IPS DF 4.7 (cell line): ENCODE measurements at regions not wholly inside any gene's neighbourhood (a gene's known extent, or its start where the extent isn't known, plus 50 kb on each side); places are given as distances from the start of the nearest gene placed in this dataset.

Source experiments
- DNase-seq: peaks from one replicate; pipeline ENCODE4 v3.0.0-alpha.2; 2013; ENCODE audit warnings: low spot score; ENCODE audit errors: extremely low read depth

- no peak for DNase-seq
Observed at GRCh38 chr5:74164725-74165235, 475.7 kb downstream of the ENC1 start.

GRCh38 chr5:74162524-74162923 lies 478.0 kb downstream of the ENC1 start:
- DNase-seq: no peak

DNA sequence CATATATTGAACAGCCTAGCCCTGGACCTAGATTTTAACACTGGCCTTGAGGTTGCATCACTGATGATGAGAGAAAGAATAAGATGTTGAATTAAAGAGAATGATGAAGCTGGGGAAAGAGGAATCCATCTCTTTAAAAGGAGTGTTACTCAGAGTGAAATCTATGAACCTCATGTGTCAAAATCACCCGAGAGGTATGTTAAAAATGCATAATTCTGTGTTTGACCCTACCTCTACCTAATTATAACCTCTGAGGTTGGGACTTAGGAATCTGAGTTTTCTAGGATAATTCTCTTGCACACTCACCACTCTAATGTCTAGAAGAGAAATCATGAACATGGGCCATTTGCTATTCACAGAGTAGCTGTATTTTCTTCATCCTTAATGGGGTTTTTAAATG lies 479.4 kb downstream of the ENC1 start:
- no peak for DNase-seq

- no peak for DNase-seq
Observed at GRCh38 chr5:74156728-74157383, 483.7 kb downstream of the ENC1 start.

- DNase-seq: no peak
Observed at GRCh38 chr5:74155501-74155900, 485.0 kb downstream of the ENC1 start.

GRCh38 chr5:74154526-74154925 lies 486.0 kb downstream of the ENC1 start:
- DNase-seq: no peak

GRCh38 chr5:74153255-74153790 lies 487.2 kb downstream of the ENC1 start:
- no peak for DNase-seq

DNA sequence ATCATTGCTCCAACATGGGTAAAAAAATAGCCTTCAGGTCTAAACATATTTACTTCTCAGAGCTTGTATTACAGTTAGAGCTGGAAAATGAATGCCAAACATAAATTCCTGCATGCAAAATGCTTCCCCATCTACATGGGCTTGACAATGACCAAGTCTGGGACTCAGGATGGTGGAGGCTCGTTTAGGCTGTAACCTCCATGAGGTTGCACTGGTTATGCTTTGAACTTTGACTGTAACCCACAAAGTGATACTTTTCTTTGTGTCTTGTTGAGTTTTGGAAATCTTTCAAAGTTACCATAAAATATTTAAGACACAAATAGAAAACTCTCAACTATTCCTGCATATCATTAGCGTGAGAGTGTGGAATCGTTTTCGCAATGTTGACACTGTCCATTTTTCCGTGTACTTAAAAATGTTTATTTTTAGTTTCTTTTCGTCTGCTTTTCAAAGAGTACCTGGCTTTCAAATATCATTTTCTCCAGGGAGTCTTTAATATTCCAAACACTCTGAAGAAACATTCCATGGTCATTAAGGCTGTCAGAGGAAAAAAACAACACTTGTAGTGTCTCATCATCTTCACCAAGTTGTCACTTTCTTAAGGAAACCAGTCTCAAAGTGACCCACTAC lies 487.8 kb downstream of the ENC1 start:
- DNase-seq: no peak

- no peak for DNase-seq
Observed at GRCh38 chr5:74152136-74152535, 488.4 kb downstream of the ENC1 start.

DNA sequence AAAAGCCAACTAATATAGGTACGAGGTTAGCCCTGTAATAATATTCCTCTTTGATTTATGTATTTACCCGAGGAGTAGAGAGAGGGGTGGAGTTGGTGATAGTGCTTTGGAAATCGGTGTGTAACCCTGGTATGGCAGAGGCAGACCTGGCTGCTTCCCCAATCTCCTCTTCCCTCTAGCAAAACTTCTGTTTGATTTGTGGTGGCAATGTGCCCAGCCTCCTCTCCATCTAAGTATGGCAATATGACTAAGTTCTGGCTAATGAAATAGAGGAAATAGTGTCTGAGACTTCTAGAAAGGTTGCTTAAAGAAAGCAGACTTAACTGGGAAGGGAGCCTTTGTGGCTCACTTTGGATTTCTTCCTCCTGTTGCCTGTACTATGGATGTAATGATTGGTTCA lies 491.1 kb downstream of the ENC1 start:
- DNase-seq: no peak

GRCh38 chr5:74148321-74148720 lies 492.2 kb downstream of the ENC1 start:
- DNase-seq: no peak

GRCh38 chr5:74146796-74147195 lies 493.7 kb downstream of the ENC1 start:
- no peak for DNase-seq

GRCh38 chr5:74145951-74146350 lies 494.6 kb downstream of the ENC1 start:
- DNase-seq: no peak

- DNase-seq: no peak
Observed at GRCh38 chr5:74143721-74144330, 496.7 kb downstream of the ENC1 start.

GRCh38 chr5:74143151-74143550 lies 497.4 kb downstream of the ENC1 start:
- no peak for DNase-seq

DNA sequence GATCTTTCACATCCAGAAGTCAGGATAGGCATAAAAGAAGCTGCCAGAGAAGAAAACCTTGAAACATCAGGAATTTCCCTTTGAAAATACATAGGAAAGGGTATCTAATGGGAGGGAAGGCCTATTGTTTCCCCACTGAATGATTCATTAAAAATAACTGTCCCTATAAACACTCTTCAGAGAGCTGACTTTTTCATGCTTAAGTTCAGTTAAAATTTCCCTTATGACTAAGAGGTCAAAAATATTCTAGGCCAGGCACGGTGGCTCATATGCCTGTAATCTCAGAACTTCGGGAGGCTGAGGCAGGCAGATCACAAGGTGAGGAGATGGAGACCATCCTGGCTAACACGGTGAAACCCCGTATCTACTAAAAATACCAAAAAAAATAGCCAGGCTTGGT lies 499.5 kb downstream of the ENC1 start:
- no peak for DNase-seq

DNA sequence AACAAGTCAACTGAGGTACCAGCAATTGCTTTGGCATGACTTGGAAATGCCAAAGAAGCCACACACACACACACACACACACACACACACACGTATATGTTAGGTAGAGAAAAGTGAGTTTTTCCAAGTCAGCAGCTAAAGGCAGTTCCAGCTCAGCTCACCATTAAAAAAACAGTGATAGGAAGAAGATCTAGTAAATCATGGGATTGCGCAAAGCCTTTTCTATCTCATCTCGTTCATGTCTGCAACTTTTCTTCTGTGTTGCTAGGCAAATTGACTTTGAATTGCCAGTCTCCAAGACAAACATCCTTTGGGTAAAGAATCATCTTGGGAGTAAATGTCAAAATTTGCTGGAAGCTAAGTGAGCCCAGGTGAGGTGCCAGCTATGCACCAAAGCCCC lies 500.1 kb downstream of the ENC1 start:
- no peak for DNase-seq

DNA sequence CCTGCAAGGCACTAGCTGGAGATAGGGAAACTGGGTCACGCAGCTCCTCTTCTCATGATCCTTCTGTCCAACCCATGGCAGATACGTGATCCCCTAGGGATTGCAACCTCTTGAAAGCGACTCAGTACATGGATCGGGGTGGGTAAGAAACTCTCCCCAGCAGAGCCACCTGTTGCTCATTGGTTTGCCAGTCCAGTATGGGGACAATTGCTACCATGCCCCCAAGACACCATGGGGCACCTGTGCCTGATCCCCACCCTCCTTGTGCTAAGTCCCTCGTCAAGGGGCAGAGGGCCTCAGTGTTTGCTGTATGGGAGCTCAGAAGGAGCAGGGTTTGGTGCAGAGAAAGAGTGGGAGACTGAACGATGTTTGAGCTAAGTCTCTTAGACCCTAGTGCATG lies 500.9 kb downstream of the ENC1 start:
- no peak for DNase-seq

GRCh38 chr5:74138721-74139120 lies 501.8 kb downstream of the ENC1 start:
- no peak for DNase-seq

DNA sequence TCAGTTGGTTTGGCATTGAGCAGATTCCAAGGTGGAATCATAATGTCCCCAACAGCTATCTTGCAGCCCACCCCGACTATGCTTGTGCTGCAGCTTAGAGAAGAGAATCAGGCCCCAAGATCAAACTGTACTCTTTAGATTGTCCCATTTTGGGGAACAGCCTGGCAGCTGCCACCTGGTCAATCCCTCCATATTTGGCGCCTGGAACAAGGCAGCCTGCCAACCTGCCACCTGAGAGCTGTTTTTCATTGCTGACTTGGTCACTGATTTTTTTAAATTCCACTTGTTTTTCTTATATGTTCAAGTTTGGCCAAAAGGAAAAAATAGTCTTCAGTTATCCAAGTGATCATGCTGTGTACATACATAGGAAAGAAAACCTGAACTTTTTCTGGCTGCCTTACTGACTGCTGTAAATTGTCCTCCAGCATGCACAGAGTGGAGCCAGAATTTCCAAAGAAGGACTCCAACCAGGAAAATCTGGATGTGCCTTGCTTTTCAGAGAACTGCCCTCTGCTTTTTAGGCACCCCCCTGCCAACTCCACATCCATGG lies 504.2 kb downstream of the ENC1 start:
- DNase-seq: no peak

- no peak for DNase-seq
Observed at GRCh38 chr5:74135033-74135432, 505.5 kb downstream of the ENC1 start.

GRCh38 chr5:74132485-74132884 lies 506.5 kb downstream of the ARHGEF28 start:
- no peak for DNase-seq
